HG02798 (cell line): ENCODE measurements at regions not wholly inside any gene's neighbourhood (a gene's known extent, or its start where the extent isn't known, plus 50 kb on each side); places are given as distances from the start of the nearest gene placed in this dataset.

ENCODE experiments used
- ATAC-seq: cut with Tn5 transposase; IDR thresholded peaks from one replicate; pipeline ENCODE4 v1.9.1; 2021; ENCODE audit warnings: mild to moderate bottlenecking; ENCODE audit not compliant: unreplicated experiment, poor library complexity

GRCh38 chr16:86129541-86129940 is 230.6 kb downstream of the IRF8 start:
- no peak for ATAC-seq

GRCh38 chr16:86133377-86133776 is 234.4 kb downstream of the IRF8 start:
- no peak for ATAC-seq

- no peak for ATAC-seq
Observed at GRCh38 chr16:86133847-86134375, 234.9 kb downstream of the IRF8 start.

GRCh38 chr16:86134802-86135461 is 236.0 kb downstream of the IRF8 start:
- ATAC-seq: no peak

- no peak for ATAC-seq
Observed at GRCh38 chr16:86137359-86137758, 238.4 kb downstream of the IRF8 start.

- ATAC-seq: no peak
Observed at GRCh38 chr16:86138121-86139085, 239.4 kb downstream of the IRF8 start.

GRCh38 chr16:86142801-86143236 is 243.9 kb downstream of the IRF8 start:
- no peak for ATAC-seq

GRCh38 chr16:86143666-86144065 is 244.7 kb downstream of the IRF8 start:
- ATAC-seq: no peak

GRCh38 chr16:86145669-86146068 is 246.7 kb downstream of the IRF8 start:
- ATAC-seq: no peak

GRCh38 chr16:86150641-86151238 is 251.8 kb downstream of the IRF8 start:
- no peak for ATAC-seq

- ATAC-seq: no peak
Observed at GRCh38 chr16:86151239-86151851, 252.4 kb downstream of the IRF8 start.

GRCh38 chr16:86156155-86156554 is 257.2 kb downstream of the IRF8 start:
- ATAC-seq: no peak

- ATAC-seq: no peak
Observed at GRCh38 chr16:86157616-86158247, 258.8 kb downstream of the IRF8 start.

- no peak for ATAC-seq
Observed at GRCh38 chr16:86158688-86159360, 259.9 kb downstream of the IRF8 start.

GRCh38 chr16:86165479-86165878 is 266.5 kb downstream of the IRF8 start:
- ATAC-seq: no peak

- no peak for ATAC-seq
Observed at GRCh38 chr16:86166414-86166813, 267.5 kb downstream of the IRF8 start.

- ATAC-seq: no peak
Observed at GRCh38 chr16:86167061-86167460, 268.1 kb downstream of the IRF8 start.

- ATAC-seq: no peak
Observed at GRCh38 chr16:86170720-86171119, 271.8 kb downstream of the IRF8 start.

GRCh38 chr16:86171329-86171728 is 272.4 kb downstream of the IRF8 start:
- no peak for ATAC-seq
